CD4-positive, alpha-beta T cell treated with Interferon gamma for 1 hour (primary cell): ENCODE measurements at regions not wholly inside any gene's neighbourhood (a gene's known extent, or its start where the extent isn't known, plus 50 kb on each side); places are given as distances from the start of the nearest gene placed in this dataset.
"Not testable (repeated sequence)": the region's sequence is repeated elsewhere in the genome, so short reads cannot be mapped to it uniquely, and the experiment has no call there.

Experiments
- DNase-seq: peaks from one replicate; pipeline ENCODE4 v3.0.0-alpha.2; 2020

DNA sequence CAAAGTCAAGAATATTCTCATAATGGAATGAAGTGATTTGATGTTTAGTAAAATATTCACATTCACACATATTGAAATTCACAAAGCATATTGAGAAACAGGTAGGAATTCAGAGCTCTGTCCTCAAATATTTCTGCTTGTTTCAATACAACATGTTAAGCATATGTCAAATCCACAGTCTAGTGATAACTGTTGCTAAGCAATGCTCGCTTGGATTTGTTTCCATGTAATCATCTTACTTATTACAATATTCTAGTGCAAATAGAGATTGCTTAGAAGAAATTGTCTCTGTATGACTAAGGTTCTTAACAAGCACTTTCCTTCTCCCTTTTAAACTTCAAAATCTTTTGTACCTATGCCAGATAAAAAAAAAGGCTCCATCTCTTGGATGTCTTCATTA is 995.7 kb downstream of the CDH18 start:
- DNase-seq = no peak

DNA sequence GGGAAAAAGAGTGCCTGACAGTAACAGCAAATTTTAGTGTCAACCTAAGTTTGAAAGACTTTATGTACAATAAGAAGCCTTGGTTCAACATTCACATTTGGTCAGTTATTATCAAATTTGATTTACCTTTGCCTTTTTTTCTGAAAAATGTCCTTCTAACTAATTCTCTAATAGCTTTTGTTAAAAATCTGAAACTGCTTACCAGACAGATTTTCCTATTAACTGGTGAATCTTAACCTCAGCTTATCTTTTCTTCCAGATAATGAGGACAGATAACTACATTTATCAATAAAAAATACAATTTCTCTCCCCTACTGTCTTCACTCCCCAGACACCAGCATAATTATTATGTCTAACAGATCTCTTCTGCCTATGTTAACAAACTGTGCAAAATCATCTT is 988.5 kb downstream of the CDH18 start:
- no peak for DNase-seq

DNA sequence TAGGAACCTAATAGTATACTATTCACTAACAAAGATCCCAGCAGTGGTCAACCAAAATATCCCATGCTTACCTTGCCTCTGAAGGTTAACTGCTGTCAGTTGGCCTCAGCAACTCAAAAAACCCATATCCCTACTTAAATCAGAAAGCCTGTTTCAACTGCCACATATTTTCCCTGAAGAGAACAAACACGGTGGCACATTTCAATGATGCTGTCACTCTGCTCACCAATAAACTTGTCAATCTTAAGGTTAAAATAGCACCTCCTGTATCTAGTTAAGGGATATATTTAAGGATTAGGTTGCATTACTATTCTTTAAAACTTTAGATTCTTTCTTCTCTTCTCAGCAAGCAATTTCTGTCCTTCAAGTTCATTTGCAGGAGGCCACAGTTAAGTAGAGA is 986.9 kb downstream of the CDH18 start:
- no peak for DNase-seq

DNA sequence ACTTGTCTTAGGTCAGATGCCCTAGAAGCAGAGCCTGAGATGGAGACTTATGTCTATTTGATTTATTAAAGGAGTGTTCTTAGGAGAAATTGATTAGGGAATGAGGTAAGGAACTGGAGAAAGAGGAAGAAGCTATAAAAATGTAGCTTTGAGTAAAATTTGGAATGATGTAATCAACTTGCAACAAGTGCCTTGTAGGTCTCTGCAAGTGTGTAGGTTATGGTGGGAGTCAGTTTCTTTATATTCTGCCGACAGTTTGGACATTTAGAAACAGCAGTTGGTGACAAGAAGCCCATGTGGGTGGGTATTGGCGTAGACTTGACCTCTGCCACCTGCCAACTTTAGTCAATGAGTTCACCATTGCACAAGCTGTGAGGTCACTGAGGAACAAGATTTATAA is 986.5 kb downstream of the CDH18 start:
- DNase-seq = no peak

DNA sequence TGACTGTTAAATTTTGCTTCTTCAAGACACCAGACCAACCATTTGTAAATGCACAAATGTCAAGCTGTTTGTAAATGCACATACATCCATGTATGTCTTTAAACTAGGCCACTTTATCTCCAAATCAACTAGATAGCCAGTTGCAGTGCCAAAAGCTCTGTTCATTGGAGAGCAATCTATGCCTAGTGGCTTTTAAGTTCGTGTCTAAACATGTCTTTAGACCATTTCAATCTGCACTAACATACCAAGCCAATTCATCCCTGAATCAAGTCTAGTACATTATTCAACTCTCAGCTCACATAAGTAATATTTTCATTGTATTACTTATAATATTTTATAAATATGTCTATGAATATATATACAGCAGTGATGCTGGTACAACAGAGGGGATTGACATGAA is 985.9 kb downstream of the CDH18 start:
- DNase-seq = no peak

DNA sequence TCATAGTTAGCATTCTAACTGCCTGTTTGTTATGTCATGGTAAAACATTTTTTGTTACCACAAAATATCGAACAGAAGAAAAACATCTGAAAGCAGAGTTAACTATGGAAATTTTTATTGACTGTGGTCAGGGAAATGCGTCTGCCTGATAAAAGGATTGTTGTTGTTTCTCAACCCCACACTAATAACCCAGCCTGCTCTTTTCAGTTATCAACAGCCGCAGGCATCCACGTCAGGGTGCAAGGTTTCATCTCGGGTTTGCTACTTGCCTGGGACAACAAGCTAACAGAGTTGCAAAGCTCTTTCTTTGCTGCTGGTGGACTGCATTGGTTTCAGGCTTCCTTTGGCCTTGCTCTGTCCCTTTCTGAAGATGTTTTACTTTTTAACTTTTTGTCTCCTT is 969.2 kb downstream of the CDH18 start:
- DNase-seq = no peak

DNA sequence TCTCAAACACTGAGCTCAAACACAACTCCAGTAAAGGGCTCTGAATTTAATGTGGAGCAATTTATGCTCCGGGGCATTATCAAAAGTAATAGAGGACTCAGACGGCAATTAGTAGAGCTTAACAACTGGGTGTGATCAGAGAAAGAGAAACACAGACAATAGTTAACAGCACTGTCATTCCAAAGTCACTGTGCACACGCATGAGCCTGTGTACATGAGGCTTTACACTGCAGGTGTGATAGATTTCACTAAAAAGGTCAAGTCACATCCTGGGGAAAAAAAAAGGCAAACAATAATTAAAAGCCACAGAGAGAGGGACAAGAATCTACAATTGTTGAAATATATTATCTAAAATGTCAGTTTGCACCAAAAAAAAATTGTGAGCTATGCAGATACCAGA is 956.5 kb downstream of the CDH18 start:
- no peak for DNase-seq

DNA sequence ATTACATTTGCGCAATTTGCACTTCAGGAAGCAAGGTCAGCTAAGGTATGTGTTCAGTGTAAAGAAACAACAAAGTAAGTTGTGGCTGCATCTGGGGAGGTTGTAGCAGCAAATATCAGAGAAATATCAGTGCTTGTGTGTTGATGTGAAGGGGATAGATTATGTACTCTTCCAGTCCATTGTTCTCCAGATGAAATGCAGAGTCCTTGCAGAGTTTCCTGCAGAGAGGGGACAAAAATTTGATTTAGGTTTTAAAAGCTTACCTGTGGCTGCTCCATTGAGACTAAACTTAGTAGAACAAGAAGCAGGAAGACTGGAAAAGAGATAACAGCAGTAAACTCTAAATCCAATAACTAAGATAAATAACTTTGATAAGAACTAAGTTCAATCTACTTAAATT is 952.2 kb downstream of the CDH18 start:
- no peak for DNase-seq

DNA sequence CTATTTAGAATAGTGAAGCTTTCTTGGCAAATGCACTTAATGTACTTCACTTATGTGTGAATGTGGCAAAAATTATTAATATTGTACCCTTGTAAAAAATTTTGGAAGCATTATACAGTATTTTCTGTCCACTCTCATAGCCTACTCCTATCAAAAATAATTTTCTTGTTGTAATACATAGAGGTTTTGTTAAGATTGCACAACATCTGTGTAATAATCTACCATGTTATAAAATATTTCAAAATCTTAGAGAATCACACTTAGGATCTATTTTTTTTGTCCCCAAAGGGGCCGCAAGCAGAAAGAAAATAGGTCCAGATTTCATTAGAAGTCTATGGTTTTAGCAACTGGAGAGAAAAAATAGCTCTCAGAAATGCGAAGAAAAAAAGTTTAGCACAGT is 945.9 kb downstream of the CDH18 start:
- DNase-seq = no peak

DNA sequence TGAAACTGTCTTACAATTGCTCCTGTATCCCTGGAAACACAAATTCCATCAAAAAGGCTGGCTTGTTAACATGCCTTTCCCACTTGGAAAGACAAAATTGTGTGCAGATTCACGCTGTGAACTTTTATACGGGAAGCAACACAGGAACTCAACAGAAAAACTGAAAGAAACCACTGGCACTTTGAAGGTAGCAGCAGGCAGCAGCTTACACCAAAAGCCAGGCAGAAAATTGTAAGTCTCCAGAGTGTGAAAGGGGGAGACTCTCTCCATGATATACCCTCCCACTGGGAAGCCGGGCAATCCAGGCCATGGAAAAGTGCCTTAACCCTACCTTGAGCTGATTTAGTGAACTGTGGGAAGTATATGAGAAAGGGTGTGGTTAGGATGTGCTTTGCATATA is 943.7 kb downstream of the CDH18 start:
- no peak for DNase-seq

DNA sequence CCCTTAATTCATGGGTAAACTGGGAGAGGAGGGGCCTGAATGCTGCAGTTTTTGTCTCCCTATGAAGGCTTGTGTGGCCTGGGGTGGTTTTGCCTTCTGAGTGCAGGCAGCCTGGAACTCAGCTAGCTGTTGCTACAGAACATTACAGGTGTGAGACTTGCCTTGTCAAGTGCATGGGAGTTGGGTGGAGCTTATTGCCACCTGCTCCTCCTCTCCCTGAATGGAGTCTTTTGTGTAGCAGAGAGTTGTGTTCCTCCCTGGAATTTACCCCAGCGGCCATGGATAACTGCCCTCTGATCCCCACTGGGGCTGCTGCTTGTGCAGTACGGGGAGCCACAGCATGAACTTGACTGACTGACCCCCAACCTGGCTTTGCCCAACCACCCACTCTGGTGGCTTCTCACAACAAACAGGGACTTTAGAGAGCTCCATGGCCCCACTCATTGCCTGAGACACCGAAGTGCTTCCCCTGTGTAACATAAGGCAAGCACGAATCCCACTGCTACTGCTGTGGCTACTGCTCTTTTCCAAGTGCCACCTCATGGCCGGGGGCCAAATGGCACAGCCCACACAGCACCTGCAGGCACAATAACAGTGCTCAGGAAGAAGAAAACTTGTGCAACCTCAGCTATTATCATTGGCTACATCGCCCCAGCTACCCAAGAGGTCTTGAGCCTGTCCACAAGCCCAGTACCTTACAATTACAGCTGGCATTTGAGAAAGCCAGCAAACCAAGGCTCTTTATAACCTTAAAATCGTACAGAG is 942.9 kb downstream of the CDH18 start:
- DNase-seq = no peak

DNA sequence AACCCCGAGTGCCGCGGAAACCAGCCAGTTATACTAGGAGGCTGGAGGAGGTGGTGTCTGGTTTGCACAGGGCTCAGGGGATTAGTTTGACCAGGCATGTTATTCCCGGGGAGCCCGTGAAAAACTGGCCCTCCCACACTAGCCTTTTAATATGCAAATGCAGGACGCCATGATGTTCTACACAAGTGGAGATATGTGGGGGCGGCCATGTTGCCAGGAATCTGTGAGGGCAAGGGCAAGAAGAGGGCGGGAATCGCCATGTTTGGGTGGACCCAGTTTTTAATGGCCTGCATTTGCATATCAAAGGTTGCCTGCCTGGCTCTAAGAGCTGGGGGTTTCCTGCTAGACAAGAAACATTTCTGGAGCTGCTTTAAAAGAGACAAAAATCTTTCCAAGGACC is 940.7 kb downstream of the CDH18 start:
- DNase-seq = no peak

DNA sequence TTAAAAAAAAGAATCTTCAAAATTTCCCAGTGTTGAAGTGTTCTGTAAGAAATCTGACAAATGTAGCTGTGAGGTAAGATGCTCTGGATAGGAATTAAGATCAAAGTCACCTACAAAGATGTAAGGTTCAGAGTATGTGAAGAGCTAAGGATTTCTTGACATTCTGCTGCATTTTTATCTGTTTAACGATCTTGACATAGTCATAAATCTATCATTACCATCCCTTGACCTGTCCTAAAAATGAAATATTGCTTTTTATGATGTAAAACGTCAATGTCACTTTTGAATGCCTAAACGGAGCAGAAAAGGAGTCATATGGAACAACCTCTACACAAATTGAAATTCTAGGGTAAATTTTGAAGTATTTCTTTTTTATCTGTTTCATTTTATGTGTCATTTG is 939.3 kb downstream of the CDH18 start:
- DNase-seq = no peak

DNA sequence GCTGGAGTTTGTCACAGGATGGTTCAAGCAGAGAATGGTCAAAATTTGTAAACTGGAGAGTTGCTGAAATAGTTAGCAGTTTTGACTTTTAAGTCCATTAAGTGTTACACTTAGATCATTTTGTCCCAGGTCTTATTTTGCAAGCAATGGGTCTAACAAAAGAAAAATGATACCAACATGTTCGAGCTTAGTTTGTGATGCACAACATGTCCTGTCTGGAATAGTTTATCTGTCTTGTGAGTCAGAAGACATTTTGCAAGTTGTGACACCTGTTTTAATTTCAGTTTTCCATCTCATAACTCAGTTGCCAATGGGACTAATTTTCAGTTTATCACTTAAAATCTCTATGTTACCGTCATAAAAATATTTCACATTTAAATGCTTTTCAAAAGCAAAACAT is 929.8 kb downstream of the CDH18 start:
- no peak for DNase-seq

DNA sequence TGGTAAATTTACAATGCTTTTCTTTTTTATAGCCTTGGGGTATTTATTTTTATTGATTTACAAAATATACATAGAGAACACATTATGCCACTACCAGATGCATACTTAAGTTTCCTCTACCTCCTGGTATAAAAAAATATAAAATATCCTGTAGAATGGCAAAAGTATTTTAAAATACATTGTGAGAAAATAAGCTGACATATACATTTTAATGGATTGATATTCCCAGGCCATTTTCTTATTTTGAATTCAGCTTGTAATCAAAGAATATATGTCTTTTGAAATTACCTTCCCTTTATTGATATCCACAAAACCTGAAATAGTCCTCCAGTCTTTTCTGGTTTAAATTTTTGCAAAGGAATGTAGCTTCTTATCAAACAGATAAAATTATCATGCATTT is 923.9 kb downstream of the CDH18 start:
- DNase-seq = no peak

DNA sequence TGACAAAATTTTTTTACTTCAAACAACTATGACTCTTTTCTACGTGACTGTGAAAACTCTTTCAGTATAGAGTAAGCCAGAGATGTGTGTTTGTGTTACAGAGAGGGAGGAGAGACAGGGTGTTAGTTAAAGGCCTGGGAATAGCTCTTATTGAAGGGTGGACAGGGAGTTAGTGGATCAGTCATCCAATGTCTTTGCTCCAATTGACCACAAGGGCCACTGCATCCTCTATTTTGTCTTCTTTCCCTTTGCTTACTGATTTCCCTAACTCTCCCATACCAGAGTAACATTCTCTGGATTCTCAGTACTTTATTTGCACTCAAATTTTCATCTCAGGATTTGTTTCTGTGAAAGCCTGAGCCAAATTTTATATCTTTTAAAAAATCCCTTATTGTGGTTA is 920.3 kb downstream of the CDH18 start:
- DNase-seq = no peak

DNA sequence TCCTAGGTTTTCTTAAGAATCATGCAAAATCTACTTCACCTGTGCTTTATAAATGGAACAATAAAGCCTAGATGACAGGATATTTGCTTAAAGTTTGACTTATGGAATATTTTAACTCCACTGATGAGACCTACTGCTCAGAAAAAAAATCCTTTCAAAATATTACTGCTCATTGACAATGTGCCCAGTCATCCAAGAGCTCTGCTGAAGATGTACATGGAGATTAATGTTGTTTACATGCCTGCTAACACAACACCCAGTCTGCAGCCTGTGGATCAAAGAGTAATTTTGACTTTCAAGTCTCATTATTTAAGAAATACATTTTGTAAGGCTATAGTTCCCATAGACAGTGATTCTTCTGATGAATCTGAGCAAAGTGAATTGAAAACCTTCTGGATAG is 889.6 kb downstream of the CDH18 start:
- DNase-seq = no peak

DNA sequence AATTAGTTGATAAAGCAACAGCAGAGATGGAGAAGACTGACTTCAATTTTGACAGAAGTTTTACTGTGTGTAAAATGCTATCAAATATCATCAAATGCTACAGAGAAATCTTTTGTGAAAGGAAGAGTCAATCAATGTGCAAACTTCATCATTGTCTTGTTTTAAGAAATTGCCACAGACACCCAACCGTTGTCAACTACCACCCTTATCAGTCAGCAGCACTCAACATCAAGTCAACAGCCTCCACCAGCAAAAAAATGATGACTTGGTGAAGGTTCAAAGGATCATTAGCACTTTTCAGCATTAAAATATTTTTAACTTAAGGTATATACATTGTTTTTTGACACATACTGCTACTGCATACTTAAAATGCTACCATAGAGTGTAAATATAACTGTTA is 888.8 kb downstream of the CDH18 start:
- DNase-seq = no peak

DNA sequence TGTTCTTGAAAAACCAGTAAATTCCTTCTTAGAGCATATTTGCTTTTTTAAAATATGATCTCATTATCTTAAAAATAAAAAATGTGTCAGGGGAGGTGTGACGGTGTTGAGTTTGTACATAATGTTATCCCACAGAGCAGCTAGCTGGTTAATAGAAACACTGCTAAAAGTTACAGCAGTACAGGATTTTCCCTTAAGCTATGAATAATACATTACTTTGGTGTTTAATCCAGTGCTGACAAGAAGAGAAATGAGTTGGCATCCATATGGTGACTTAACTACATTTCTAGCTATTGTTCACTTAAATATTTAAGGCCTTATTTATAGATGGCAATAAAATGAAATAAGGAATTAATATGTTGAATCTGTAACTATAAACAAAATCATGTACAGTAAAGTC is 883.1 kb downstream of the CDH18 start:
- no peak for DNase-seq

DNA sequence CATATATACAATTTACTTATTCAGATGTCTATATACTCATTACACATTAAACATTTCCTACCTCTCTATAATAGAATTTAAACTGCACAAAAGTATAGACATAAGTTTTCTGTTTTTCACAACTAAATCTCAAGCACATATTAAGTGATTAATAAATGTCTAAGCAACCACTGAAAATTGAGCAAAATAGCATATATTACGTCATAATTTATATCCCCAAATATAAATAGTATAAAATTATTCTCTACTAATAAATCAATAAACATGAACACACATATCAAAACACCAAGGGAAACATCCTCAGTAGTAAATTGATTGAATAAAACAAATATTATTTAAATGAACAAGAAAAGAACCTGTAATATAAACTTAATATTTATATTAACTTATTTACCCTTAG is 865.1 kb downstream of the CDH18 start:
- DNase-seq = no peak

DNA sequence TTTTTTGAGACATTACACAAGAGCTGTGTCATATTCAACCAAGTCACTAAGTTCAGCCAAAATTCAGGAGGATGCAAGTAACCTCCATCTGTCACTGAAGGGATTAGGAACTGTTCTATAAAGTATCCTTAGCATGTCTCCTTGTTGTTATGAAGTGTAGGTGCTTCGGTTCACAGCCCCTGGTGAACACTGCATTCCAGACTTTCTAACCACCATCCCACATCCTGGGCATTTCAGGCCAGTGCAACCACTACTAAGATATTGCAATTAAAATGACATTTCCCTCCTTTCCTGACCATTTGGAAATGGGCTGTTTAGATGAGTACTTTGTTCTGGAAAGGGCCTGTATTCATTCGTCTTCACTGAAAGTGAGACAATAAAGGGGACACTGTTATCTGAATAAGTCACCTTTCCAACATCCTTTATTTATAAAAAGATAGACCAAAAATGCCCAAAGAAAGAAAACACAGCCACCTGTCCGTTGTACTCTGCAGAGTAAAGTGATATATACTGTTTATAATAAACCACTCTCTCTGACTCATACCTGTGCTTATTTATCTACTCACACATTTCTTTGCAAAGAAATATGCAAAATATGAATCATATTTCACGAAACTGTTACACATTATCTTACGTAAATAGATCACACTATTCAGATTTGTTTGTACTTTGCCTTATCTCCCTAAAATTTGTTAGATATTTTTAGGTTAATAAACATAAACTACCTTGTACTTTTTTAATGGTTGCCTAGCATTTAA is 861.9 kb downstream of the CDH18 start:
- DNase-seq = no peak

DNA sequence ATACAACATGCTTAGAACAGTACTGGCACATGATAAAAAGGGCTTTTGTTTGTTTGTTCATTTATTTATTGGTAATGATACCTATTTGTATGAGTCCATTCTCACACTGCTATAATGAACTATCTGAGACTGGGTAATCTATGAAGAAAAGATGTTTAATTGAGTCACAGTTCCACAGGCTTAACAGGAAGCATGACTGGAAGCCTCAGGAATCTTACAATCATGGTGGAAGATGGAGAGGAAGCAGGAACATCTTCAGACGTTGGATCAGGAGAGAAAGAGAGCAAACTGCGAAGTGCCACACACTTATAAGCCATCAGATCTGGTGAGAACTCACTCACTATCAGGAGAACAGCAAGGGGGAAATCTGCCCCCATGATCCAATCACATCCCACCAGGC is 847.7 kb downstream of the CDH18 start:
- DNase-seq = no peak

DNA sequence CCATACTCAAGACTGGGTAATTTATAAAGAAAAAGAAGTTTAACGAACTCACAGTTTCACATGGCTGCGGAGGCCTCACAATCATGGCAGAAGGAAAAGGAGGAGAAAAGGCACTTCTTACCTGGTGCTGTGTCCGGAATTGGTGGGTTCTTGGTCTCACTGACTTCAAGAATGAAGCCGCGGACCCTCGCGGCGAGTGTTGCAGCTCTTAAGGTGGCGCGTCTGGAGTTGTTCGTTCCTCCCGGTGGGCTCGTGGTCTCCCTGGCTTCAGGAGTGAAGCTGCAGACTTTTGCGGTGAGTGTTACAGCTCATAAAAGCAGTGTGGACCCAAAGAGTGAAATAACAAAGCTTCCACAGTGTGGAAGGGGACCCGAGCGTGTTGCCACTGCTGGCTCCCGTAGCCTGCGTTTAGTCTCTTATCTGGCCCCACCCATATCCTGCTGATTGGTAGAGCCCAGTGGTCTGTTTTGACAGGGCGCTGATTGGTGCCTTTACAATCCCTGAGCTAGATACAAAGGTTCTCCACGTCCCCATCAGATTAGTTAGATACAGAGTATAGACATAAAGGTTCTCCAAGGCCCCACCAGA is 846.0 kb downstream of the CDH18 start:
- DNase-seq = not testable (repeated sequence)

DNA sequence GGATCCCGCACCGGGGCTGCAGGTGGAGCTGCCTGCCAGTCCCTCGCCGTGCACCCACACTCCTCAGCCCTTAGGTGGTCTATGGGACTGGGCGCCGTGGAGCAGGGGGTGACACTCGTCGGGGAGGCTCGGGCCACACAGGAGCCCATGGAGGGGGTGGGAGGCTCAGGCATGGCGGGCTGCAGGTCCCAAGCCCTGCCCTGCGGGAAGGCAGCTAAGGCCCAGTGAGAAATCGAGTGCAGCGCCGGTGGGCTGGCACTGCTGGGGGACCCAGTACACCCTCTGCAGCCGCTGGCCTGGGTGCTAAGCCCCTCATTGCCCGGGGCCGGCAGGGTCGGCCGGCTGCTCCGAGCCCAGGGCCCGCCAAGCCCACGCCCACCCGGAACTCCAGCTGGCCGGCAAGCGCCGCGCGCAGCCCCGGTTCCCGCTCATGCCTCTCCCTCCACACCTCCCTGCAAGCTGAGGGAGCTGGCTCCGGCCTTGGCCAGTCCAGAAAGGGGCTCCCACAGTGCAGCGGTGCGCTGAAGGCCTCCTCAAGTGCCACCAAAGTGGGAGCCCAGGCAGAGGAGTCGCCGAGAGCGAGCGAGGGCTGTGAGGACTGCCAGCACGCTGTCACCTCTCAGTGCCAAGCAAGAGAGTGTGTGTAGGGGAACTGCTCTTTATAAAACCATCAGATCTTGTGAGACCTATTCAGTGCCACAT is 845.1 kb downstream of the CDH18 start:
- not testable (repeated sequence) for DNase-seq
